HUDEP-2 (cell line): ENCODE measurements at regions not wholly inside any gene's neighbourhood (a gene's known extent, or its start where the extent isn't known, plus 50 kb on each side); places are given as distances from the start of the nearest gene placed in this dataset.
A peak's percentile ranks its signal among the peaks of the same experiment; 100 is the strongest.

Source experiments
- DNase-seq, 76 experiments: peaks; one replicate each; lab custom pipeline; 2025; ENCODE audit not compliant: unreplicated experiment in 76 of 76; lab: John Stamatoyannopoulos, UW

- no peak for DNase-seq
These were observed 325.2 kb downstream of the DRD1 start for GRCh38 chr5:175118700-175119309.

DNA sequence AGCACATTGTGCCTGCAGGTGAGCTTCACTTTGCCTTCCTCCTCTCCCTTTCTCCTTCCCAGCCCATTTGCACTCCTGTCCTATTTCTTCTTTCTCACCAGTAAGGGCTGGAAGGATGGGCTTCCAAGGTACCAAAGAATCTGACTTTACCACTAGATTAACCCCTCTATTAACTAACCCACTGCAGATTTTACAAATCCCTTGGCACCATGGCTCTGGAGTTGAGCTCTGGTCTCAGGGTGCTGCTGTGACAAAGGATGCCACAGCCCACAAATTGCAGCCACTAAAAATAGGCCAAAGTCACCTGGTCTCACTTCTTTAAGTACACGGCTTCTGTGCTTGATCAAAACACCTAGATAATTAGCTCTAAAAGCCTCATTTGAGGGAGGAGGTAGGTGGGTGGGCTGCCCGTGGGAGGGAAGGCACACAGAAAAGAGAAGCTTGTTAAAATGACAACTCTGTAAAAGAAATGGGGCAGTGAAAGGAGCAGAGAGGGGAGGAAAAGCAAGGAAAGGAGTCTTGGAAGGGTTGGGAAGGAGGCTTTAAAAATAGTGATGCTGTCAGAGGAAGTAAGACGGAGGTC is 327.4 kb downstream of the DRD1 start:
- DNase-seq, result no peak

DNA sequence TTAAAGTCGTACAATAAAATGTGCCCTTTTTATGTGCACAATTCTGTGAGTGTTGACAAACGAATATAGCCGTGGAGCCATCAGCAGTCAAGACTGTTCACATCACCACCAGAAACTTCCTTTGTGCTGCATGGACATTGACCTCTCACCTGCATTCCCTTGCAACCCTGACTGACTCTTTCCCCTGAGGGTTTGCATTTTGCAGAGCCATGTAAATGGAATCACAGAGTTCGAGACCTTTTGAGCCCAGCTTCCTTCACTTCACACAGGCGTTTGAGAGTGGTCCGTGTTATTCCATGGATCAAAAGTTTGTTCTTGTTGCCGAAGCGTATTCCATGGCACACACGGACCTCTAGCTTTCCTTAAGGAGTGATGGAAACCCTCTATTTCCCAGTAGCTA is 328.2 kb downstream of the DRD1 start:
- DNase-seq, result no peak

GRCh38 chr5:175113947-175114346 is 330.0 kb downstream of the DRD1 start:
- DNase-seq, result no peak

GRCh38 chr5:175109058-175109755 is 334.8 kb downstream of the DRD1 start:
- DNase-seq, result no peak

DNA sequence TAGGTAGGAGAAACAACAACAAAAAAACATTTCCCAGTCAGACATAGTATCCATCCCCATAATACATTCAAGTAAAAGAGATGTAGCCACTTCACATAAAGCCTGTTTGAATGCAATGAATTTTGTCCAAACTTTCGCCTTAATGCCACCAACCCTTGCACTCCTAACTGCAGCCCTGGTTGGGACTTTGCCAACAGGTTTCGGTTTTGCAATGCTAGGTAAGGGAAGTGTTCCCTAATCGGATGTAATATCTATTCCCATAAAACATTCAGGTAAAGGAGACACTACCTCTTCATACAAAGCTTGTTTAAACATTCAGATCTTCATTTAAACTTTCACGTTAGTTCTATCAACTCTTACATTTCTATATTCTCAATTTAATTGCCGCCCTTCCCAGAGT is 336.1 kb downstream of the DRD1 start:
- no peak for DNase-seq

GRCh38 chr5:175107028-175107588 is 336.9 kb downstream of the DRD1 start:
- DNase-seq, result no peak

DNA sequence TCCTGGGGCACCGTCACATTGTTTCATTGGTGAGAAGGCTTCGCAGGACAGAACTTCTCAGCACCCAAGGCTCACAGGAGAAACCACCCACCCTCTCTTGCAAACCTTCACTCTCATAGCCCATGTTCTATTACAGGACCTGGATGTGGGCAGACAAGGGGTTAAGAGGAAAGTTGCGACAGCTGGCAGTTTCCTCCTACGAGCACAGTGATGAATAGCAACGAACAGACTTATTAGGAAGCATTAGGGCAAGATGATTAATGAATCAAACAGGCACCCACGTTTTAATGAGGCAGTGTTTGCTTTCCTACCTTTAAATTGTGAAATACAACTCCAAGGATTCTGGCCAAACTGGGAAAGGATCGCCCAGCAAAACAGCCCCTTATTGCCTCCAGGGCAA is 339.3 kb downstream of the DRD1 start:
- no peak for DNase-seq

DNA sequence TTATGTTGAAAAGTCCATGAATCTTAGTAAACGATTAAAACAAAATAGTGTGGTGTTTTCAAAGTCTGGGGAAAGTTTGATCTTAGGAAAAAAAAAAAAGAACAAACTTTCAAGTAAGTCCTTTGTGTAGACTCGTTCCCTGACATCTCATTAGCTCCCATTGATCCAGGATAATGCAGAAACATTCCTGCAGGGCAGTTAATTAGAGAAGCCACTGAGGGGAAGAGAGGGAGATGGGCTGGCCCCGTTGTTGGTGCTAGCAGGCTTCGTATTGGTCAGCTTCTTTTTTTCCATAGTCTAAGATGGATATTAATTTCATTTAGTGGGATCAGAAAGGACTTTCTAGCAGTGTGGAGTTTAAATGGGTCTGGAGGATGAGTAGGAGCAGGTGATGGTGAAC is 340.2 kb downstream of the DRD1 start:
- DNase-seq, result no peak

- no peak for DNase-seq
These were observed 341.3 kb downstream of the DRD1 start for GRCh38 chr5:175102717-175103116.

GRCh38 chr5:175098301-175098700 is 345.7 kb downstream of the DRD1 start:
- no peak for DNase-seq

- no peak for DNase-seq
These were observed 347.4 kb downstream of the DRD1 start for GRCh38 chr5:175096469-175097165.

DNA sequence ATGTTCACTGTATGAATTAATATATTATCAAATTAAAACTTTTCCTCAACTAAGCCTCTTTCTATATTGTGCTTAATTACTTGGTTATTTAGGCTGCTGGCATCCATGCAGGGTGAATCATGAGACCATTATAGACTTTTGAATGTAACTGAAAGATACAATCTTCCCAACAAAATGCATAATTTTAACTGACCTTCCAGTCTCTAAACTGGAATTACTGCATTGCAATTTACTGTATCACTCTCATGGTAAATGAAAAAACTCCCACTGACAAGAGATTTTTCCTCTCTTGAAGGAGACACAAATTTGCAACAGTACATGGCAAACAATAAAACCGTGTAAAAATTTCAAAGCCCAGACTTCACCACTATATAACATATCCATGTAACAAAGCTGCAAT is 349.5 kb downstream of the DRD1 start:
- no peak for DNase-seq

GRCh38 chr5:175092691-175093090 is 351.3 kb downstream of the DRD1 start:
- peak in 2 of 76 experiments; percentile 3 to 11 for DNase-seq

DNA sequence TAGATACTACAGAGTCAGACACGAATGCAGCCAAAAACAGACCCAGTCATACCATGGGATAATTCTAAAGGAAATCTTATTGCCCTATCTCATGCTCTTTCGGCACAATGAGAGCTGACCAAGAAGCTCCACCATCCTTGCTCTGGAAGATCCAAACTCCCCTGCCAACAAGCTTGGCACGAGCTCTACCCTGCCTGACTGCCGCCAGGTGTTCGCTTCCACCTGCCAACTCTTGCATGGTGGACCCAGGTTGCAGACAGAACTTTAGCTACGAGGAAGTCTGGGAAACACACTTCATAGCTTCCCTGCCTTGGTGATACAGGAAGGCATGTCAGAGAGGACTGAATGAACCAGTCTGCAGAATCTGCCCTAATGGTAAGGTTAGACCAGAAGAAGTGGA is 355.0 kb downstream of the DRD1 start:
- no peak for DNase-seq

DNA sequence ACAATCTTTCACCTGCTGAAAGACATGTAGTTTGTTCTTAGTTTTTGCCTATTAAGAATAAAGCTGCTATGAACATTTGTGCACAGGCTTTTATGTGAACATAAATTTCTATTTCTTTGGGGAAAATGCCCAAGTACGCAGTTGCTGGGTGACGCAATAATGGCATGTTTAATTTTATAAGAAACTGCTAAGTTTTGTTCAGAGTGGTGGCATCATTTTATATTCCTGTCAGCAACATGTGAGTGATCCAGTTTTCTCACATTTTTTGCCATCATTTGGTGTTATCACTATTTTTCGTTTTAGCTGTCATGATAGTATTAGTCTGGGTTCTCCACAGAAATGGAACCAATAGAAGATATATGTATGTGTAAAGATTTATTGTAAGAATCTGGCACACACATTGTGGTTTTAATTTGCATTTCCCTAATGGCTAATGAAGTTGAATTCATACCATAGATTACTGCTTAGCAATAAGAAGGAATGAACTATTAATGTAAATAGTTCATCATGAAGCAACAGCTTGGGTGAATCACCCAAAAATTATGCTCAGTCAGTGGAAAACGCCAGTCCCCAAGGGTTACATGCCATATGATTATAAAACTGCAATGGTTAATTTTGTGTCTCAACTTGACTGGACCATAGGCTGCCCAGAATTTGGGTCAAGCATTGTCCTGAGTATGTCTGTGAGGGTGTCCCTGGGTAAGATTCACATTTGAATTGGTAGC is 358.6 kb downstream of the MSX2 start:
- DNase-seq, result no peak

DNA sequence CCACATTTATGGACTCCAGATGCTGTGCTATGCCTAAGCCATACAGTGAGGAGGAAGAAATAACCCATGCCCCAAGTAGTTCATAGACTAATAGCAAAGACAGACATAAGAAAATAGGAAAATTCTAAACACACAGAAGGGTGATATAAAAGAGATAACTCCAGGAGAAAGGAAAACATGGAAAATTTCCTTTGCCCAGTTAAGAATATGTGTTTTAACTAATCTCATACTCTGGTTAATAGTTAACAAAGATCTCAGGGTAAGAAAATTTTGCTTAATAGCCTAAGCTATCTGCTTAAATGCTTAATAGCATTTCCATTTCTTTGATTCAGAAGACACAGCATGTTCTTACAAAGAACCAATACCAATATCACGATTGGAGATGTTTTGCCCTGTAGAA is 358.0 kb downstream of the MSX2 start:
- no peak for DNase-seq

DNA sequence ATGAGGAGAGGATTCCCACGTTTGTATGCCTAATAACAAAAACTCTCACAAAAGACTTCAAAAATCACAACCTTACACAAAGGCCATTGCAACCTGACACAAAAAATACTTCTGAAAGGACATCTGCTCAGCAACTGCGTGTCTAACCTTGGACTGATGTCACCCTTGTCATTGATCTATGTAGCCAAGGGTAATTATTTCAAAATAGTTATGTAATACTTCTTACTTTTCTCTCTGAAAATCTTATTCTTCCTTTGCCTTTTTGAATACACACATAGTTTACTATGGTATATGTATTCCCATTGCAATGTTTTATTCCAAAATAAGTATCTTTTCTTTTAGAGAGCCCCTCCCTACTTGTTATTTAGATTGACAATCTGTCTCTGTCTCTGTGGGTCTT is 355.3 kb downstream of the MSX2 start:
- DNase-seq, result no peak

DNA sequence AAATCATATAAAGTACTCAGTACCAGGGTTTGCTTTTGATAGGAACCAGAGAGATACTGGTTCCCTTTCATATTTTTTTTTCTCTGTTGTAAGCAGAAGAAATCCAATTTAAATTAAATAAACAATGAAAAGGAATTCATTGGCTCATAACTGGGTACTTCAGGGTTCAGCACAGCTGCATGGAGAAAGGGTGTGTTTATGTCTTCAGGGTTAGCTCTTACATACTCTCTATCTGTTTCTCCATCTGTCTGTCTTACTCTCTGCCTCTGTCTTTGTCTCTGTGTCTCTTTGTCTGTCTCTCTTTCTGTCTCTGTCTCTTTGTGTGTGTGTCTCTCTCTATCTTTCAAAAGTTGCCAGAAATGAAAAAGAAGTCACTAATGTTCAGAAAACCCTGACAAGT is 345.9 kb downstream of the MSX2 start:
- no peak for DNase-seq

- DNase-seq, result no peak
These were observed 335.9 kb downstream of the MSX2 start for GRCh38 chr5:175060257-175060656.

GRCh38 chr5:175059687-175060211 is 335.4 kb downstream of the MSX2 start:
- DNase-seq, result no peak
